SK-N-SH (cell line): ENCODE measurements at regions not wholly inside any gene's neighbourhood (a gene's known extent, or its start where the extent isn't known, plus 50 kb on each side); places are given as distances from the start of the nearest gene placed in this dataset.

Source experiments
- CTCF ChIA-PET: fragments of 300-600, 350-600 bp; formaldehyde crosslinking; extraction: SDS; loops from one replicate; lab custom pipeline; 2021; lab: Yijun Ruan, JAX
- POLR2A ChIA-PET: fragments of 350-600 bp; sonication (Branson Sonifier 250); formaldehyde crosslinking; extraction: SDS; loops from one replicate; lab custom pipeline; 2020; ENCODE audit warnings: antibody characterized with exemption, inconsistent platforms; lab: Yijun Ruan, JAX
- DNase-seq: peaks from one replicate; pipeline ENCODE4 v3.0.0; 2012
- H2AFZ ChIP-seq: fragments of 200-600 bp; sonication (generic); 2 replicates; pipeline ENCODE4 v1.8.1; 2016; ENCODE audit warnings: antibody characterized with exemption, mild to moderate bottlenecking, low read depth
- H3F3A ChIP-seq: fragments of 200-600 bp; sonication (generic); replicated peaks from 2 replicates; pipeline ENCODE3; 2016; ENCODE audit warnings: antibody characterized with exemption, mild to moderate bottlenecking; ENCODE audit not compliant: insufficient read depth
- H3K27ac ChIP-seq, 2 experiments: fragments of 200-500 bp in 1 of 2; fragments of 200-600 bp in 1 of 2; sonication (Bioruptor generic) in 1 of 2; sonication (generic), shearing (Covaris generic) in 1 of 2; 2 replicates each; pipeline versions ENCODE4 v1.5.1 to v1.6.1; 2014 to 2016; ENCODE audit warnings: low read depth in 2 of 2, inconsistent platforms in 1 of 2, low read length in 1 of 2, mild to moderate bottlenecking in 1 of 2, mixed read lengths in 1 of 2
- H3K27me3 ChIP-seq: fragments of 200-600 bp; sonication (generic), shearing (Covaris generic); 2 replicates; pipeline ENCODE4 v1.6.1; 2016; ENCODE audit warnings: mixed run types; ENCODE audit not compliant: insufficient read depth
- H3K36me3 ChIP-seq, 2 experiments: fragments of 200-500 bp in 1 of 2; fragments of 200-600 bp in 1 of 2; sonication (Bioruptor generic) in 1 of 2; sonication (generic) in 1 of 2; replicated peaks in 1 of 2; 2 replicates each; pipeline versions ENCODE3 to v1.5.1; 2014 to 2016; ENCODE audit warnings: low read length in 1 of 2, mild to moderate bottlenecking in 1 of 2; ENCODE audit not compliant: insufficient read depth in 2 of 2, control insufficient read depth in 1 of 2
- H3K4me1 ChIP-seq, 2 experiments: fragments of 200-500 bp in 1 of 2; fragments of 200-600 bp in 1 of 2; sonication (Bioruptor generic) in 1 of 2; sonication (generic), shearing (Covaris generic) in 1 of 2; 2 replicates each; pipeline versions ENCODE4 v1.5.1 to v1.6.1; 2014 to 2016; ENCODE audit warnings: low read depth in 1 of 2, low read length in 1 of 2, mixed run types in 1 of 2; ENCODE audit not compliant: insufficient read depth in 2 of 2, control insufficient read depth in 1 of 2
- H3K4me2 ChIP-seq: fragments of 200-600 bp; sonication (generic), shearing (Covaris generic); 2 replicates; pipeline ENCODE4 v1.6.1; 2017; ENCODE audit warnings: mixed run types
- H3K4me3 ChIP-seq, 2 experiments: fragments of 200-500 bp in 1 of 2; fragments of 200-600 bp in 1 of 2; sonication (Bioruptor generic) in 1 of 2; sonication (generic), shearing (Covaris generic) in 1 of 2; 2 replicates each; pipeline versions ENCODE4 v1.5.1 to v1.8.1; 2014 to 2016; ENCODE audit warnings: low read depth in 2 of 2, inconsistent platforms in 1 of 2, low read length in 1 of 2, mild to moderate bottlenecking in 1 of 2, mixed read lengths in 1 of 2, moderate library complexity in 1 of 2
- H3K79me2 ChIP-seq: fragments of 200-600 bp; sonication (generic); 2 replicates; pipeline ENCODE4 v1.8.1; 2017; ENCODE audit warnings: mild to moderate bottlenecking; ENCODE audit not compliant: insufficient read depth
- H3K9ac ChIP-seq: fragments of 200-600 bp; sonication (generic); 2 replicates; pipeline ENCODE4 v1.6.1; 2017; ENCODE audit warnings: mixed run types
- H3K9me2 ChIP-seq: fragments of 200-600 bp; sonication (generic); 2 replicates; pipeline ENCODE4 v1.6.1; 2017; ENCODE audit warnings: mixed run types
- H3K9me3 ChIP-seq: fragments of 200-600 bp; sonication (generic); 2 replicates; pipeline ENCODE4 v1.6.1; 2017; ENCODE audit warnings: mixed run types, mild to moderate bottlenecking, moderate library complexity
- H4K20me1 ChIP-seq: fragments of 200-600 bp; sonication (generic); 2 replicates; pipeline ENCODE4 v1.6.1; 2017; ENCODE audit warnings: mild to moderate bottlenecking, mixed run types; ENCODE audit not compliant: insufficient read depth
- CHD2 ChIP-seq: fragments of 150-350 bp; IDR thresholded peaks from 2 replicates; pipeline ENCODE4 v1.6.1; 2018; ENCODE audit warnings: low read length; ENCODE audit not compliant: partially characterized antibody
- ELF1 ChIP-seq: IDR thresholded peaks from 2 replicates; pipeline ENCODE4 v1.4.0; 2012
- EP300 ChIP-seq, 2 experiments: IDR thresholded peaks; 2 replicates each; pipeline versions ENCODE4 v1.4.0 to v1.6.1; 2012; ENCODE audit warnings: borderline replicate concordance in 1 of 2, low read depth in 1 of 2, low read length in 1 of 2
- EZH2phosphoT487 ChIP-seq: fragments of 200-600 bp; sonication (generic); IDR thresholded peaks from 2 replicates; pipeline ENCODE4 v1.6.1; 2017; ENCODE audit warnings: low read depth, mixed run types, mild to moderate bottlenecking, antibody characterized with exemption, moderate library complexity, borderline replicate concordance
- FOSL2 ChIP-seq: IDR thresholded peaks from 2 replicates; pipeline ENCODE4 v1.4.0; 2012; ENCODE audit warnings: low read depth, mild to moderate bottlenecking, moderate library complexity, borderline replicate concordance
- FOXJ3 ChIP-seq: sonication (generic); formaldehyde crosslinking; IDR thresholded peaks from 2 replicates; pipeline ENCODE4 v1.5.1; 2020; ENCODE audit warnings: mild to moderate bottlenecking, missing genetic modification reagents
- FOXM1 ChIP-seq: IDR thresholded peaks from 2 replicates; pipeline ENCODE4 v1.4.0; 2012; ENCODE audit warnings: low read depth, mild to moderate bottlenecking
- GABPA ChIP-seq: IDR thresholded peaks from 2 replicates; pipeline ENCODE4 v1.4.0; 2012; ENCODE audit warnings: low read depth, mild to moderate bottlenecking
- GATA2 ChIP-seq: sonication (generic); formaldehyde crosslinking; IDR thresholded peaks from 2 replicates; pipeline ENCODE4 v1.5.0; 2020; ENCODE audit warnings: mild to moderate bottlenecking, missing genetic modification reagents
- MEF2A ChIP-seq: IDR thresholded peaks from 2 replicates; pipeline ENCODE4 v1.4.0; 2012; ENCODE audit warnings: low read depth, borderline replicate concordance
- NRF1 ChIP-seq: IDR thresholded peaks from 2 replicates; pipeline ENCODE4 v1.6.1; 2012; ENCODE audit warnings: low read depth, mild to moderate bottlenecking, low read length
- RAD21 ChIP-seq: IDR thresholded peaks from 2 replicates; pipeline ENCODE4 v1.6.1; 2012; ENCODE audit warnings: mild to moderate bottlenecking, low read length
- SMC3 ChIP-seq: IDR thresholded peaks from 2 replicates; pipeline ENCODE4 v1.6.1; 2012; ENCODE audit warnings: low read depth, low read length, improper control_type of control experiment
- TAF1 ChIP-seq: IDR thresholded peaks from 2 replicates; pipeline ENCODE4 v1.6.1; 2012; ENCODE audit warnings: low read depth, mild to moderate bottlenecking, low read length, moderate library complexity, borderline replicate concordance
- TCF12 ChIP-seq: IDR thresholded peaks from 2 replicates; pipeline ENCODE4 v1.4.0; 2012
- TEAD4 ChIP-seq: IDR thresholded peaks from 2 replicates; pipeline ENCODE4 v1.4.0; 2012; ENCODE audit warnings: mild to moderate bottlenecking, borderline replicate concordance; ENCODE audit not compliant: insufficient read depth
- WGBS: methylation state at CpG from one replicate; pipeline ENCODE4 v1.1.6; 2017; ENCODE audit warnings: low lambda C conversion rate; 5-methylcytosine and 5-hydroxymethylcytosine counted together
- TF ChIP-seq, protein P1 (sequence below): IDR thresholded peaks from 2 replicates; pipeline ENCODE4 v1.4.0; 2012; ENCODE audit warnings: low read depth
- TF ChIP-seq, protein P2 (sequence below): IDR thresholded peaks from 2 replicates; pipeline ENCODE4; 2012
- TF ChIP-seq, protein P3 (sequence below): IDR thresholded peaks from 2 replicates; pipeline ENCODE4 v1.6.1; 2012; ENCODE audit warnings: mild to moderate bottlenecking, low read depth, low read length, moderate library complexity

DNA sequence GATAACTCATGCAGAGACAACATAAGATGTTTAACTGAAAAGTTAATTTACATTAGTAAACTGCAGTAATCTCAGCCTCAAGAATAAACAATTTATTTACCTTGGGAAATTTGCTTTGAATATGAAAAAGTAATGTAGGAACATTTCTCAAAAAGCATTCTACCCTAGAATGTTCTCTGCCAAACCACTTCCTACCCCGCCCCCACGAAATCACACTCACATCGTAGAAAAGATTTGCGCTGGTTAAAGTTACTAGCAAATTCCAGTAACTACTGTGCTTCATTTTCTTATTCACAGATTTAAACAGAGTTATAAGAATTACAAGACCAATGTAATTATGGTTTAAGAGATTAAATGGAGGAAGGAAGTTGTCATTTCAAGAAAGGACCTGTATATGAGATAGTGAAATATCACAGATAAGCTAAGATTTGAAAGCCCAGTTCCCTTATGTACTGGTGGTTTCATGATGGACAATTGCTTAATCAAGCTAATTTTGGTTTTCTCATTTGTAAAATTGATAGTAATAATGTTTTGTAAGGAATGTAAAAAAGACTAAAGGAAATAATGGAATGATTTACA lies 175.4 kb downstream of the GNAI1 start:
- Histone ChIP-seq H3K27me3 (no peaks in the 10 kb centered on the region), H3K4me2 (no peak overlapping the region), H3K27ac (no peak overlapping the region), H3K79me2 (no peaks in the 10 kb centered on the region), H3K9me2 (no peaks in the 10 kb centered on the region), H3K9me3 (no peaks in the 10 kb centered on the region), H2AFZ (no peak overlapping the region), H3K4me1 (peaks cover 6 to 10% of the 10 kb centered on the region in 2 experiments; a peak in 3 of 4 replicates), H3F3A (peaks cover 4% of the 10 kb centered on the region), H3K9ac (no peak overlapping the region), H4K20me1 (no peaks in the 10 kb centered on the region), H3K36me3 (no peaks in the 10 kb centered on the region), H3K4me3 (no peak overlapping the region)
- ChIA-PET CTCF (interaction anchor here (1.3 kb wide), 1 partner anchor 45 kb away, joined by 3 read pairs; no protein-coding TSS in a partner anchor), POLR2A (no interaction called here)
- TF ChIP-seq, protein P1, sequence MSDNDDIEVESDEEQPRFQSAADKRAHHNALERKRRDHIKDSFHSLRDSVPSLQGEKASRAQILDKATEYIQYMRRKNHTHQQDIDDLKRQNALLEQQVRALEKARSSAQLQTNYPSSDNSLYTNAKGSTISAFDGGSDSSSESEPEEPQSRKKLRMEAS, result no peak
- TF ChIP-seq MEF2A (no peak), TAF1 (no peak), FOXM1 (no peak), EP300 (IDR thresholded peaks at IDR 0.05; ENCODE audit: borderline replicate concordance in 1 of 2, low read depth in 1 of 2, low read length in 1 of 2) (no peak)
- TF ChIP-seq, protein P2, sequence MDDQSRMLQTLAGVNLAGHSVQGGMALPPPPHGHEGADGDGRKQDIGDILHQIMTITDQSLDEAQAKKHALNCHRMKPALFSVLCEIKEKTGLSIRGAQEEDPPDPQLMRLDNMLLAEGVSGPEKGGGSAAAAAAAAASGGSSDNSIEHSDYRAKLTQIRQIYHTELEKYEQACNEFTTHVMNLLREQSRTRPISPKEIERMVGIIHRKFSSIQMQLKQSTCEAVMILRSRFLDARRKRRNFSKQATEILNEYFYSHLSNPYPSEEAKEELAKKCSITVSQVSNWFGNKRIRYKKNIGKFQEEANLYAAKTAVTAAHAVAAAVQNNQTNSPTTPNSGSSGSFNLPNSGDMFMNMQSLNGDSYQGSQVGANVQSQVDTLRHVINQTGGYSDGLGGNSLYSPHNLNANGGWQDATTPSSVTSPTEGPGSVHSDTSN, result no peak
- DNase-seq, result no peak
- 98% methylated on average over 4 of the region's 4 CpGs for WGBS

DNA sequence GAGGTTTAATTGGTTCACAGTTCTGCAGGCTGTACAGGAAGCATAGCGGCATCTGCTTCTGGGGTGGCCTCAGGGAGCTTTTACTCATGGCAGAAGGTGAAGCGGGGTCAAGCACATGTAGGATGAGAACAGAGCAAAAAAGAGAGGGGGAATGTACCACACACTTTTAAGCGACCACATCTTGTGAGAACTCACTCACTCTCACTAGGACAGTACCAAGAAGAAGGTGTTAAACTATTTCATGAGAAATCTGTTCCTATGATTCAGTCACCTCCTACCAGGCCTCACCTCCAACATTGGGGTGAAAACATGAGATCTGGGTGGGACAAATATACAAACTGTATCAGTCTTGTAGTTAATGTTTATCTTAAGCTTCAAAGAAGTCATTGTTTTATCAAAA lies 174.7 kb downstream of the GNAI1 start:
- no peak overlapping the region for H3K4me3 ChIP-seq
- H2AFZ ChIP-seq, result no peak overlapping the region
- peaks cover 6 to 10% of the 10 kb centered on the region in 2 experiments; a peak in 3 of 4 replicates for H3K4me1 ChIP-seq
- POLR2A ChIA-PET, result no interaction called here
- H3K9me2 ChIP-seq, result no peaks in the 10 kb centered on the region
- H3K9me3 ChIP-seq, result no peaks in the 10 kb centered on the region
- H3K36me3 ChIP-seq, result no peaks in the 10 kb centered on the region
- TF ChIP-seq SMC3 (no peak), EZH2phosphoT487 (no peak), CHD2 (no peak), EP300 (IDR thresholded peaks at IDR 0.05; ENCODE audit: borderline replicate concordance in 1 of 2, low read depth in 1 of 2, low read length in 1 of 2) (no peak), NRF1 (no peak), FOSL2 (no peak), GABPA (no peak), TCF12 (no peak), FOXJ3 (CRISPR knock-in tag) (no peak), RAD21 (no peak), MEF2A (no peak), TEAD4 (no peak), ELF1 (no peak), FOXM1 (no peak), GATA2 (no peak)
- TF ChIP-seq, protein P2, result no peak
- TF ChIP-seq, protein P1, result no peak
- TF ChIP-seq, protein P3, sequence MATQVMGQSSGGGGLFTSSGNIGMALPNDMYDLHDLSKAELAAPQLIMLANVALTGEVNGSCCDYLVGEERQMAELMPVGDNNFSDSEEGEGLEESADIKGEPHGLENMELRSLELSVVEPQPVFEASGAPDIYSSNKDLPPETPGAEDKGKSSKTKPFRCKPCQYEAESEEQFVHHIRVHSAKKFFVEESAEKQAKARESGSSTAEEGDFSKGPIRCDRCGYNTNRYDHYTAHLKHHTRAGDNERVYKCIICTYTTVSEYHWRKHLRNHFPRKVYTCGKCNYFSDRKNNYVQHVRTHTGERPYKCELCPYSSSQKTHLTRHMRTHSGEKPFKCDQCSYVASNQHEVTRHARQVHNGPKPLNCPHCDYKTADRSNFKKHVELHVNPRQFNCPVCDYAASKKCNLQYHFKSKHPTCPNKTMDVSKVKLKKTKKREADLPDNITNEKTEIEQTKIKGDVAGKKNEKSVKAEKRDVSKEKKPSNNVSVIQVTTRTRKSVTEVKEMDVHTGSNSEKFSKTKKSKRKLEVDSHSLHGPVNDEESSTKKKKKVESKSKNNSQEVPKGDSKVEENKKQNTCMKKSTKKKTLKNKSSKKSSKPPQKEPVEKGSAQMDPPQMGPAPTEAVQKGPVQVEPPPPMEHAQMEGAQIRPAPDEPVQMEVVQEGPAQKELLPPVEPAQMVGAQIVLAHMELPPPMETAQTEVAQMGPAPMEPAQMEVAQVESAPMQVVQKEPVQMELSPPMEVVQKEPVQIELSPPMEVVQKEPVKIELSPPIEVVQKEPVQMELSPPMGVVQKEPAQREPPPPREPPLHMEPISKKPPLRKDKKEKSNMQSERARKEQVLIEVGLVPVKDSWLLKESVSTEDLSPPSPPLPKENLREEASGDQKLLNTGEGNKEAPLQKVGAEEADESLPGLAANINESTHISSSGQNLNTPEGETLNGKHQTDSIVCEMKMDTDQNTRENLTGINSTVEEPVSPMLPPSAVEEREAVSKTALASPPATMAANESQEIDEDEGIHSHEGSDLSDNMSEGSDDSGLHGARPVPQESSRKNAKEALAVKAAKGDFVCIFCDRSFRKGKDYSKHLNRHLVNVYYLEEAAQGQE, result no peak
- peaks cover 4% of the 10 kb centered on the region for H3F3A ChIP-seq
- WGBS, result 91% methylated on average over 3 of the region's 3 CpGs
- no peaks in the 10 kb centered on the region for H3K79me2 ChIP-seq
- DNase-seq, result no peak
- CTCF ChIA-PET, result no interaction called here
- no peak overlapping the region for H3K4me2 ChIP-seq
- no peaks in the 10 kb centered on the region for H3K27me3 ChIP-seq
- no peak overlapping the region for H3K9ac ChIP-seq
- no peaks in the 10 kb centered on the region for H4K20me1 ChIP-seq
- no peak overlapping the region for H3K27ac ChIP-seq
